Kidney (tissue), 13 donors: ENCODE measurements at regions not wholly inside any gene's neighbourhood (a gene's known extent, or its start where the extent isn't known, plus 50 kb on each side); places are given as distances from the start of the nearest gene placed in this dataset.

Experiments
- DNase-seq, 5 donors: peaks; one replicate each; pipeline ENCODE4 v3.0.0-alpha.2; 2013 to 2020
- FAIRE-seq: peaks from 2 replicates; lab custom pipeline; 2012; peaks lifted over from hg19 to GRCh38; lab: Jason Lieb, UNC
- H3K27ac ChIP-seq, 2 donors: one replicate each; pipeline ENCODE4 v1.7.0; 2013; ENCODE audit warnings: low read depth in 2 of 2, low read length in 2 of 2, inconsistent platforms in 1 of 2
- H3K27me3 ChIP-seq: one replicate; pipeline ENCODE4 v1.7.1; 2013; ENCODE audit warnings: low read length, inconsistent platforms; ENCODE audit not compliant: control insufficient read depth, insufficient read depth
- H3K36me3 ChIP-seq, 3 donors: one replicate each; pipeline versions ENCODE4 v1.7.0 to v1.7.1; 2013; ENCODE audit warnings: low read length in 3 of 3, control low read depth in 1 of 3, inconsistent platforms in 1 of 3; ENCODE audit not compliant: insufficient read depth in 3 of 3, control insufficient read depth in 2 of 3
- H3K4me1 ChIP-seq, 3 donors: one replicate each; pipeline versions ENCODE4 v1.7.0 to v1.7.1; 2013; ENCODE audit warnings: low read length in 3 of 3, inconsistent platforms in 1 of 3, low read depth in 1 of 3; ENCODE audit not compliant: control insufficient read depth in 2 of 3, insufficient read depth in 2 of 3
- H3K4me3 ChIP-seq, 3 donors: one replicate each; pipeline versions ENCODE4 v1.7.0 to v1.8.1; 2013; ENCODE audit warnings: low read length in 3 of 3, control low read depth in 1 of 3, inconsistent platforms in 1 of 3
- H3K9ac ChIP-seq, 3 donors: one replicate each; pipeline versions ENCODE4 v1.7.0 to v1.7.1; 2013; ENCODE audit warnings: low read length in 3 of 3, control low read depth in 1 of 3, inconsistent platforms in 1 of 3
- H3K9me3 ChIP-seq, 3 donors: one replicate each; pipeline versions ENCODE4 v1.7.0 to v1.7.1; 2013; ENCODE audit warnings: low read length in 3 of 3, control low read depth in 1 of 3, inconsistent platforms in 1 of 3; ENCODE audit not compliant: control insufficient read depth in 2 of 3, insufficient read depth in 1 of 3
- CTCF ChIP-seq: IDR thresholded peaks from 3 replicates; pipeline ENCODE4 v1.5.1; 2012; ENCODE audit warnings: mild to moderate bottlenecking, moderate library complexity, borderline replicate concordance; ENCODE audit not compliant: insufficient read depth; ENCODE audit errors: extremely low read depth
- intact Hi-C: fragments of 100-400 bp; cut with DNase I; formaldehyde crosslinking; loops from one replicate; pipeline ENCODE4 v1.11.1; 2022
- donor health status: control.
- donor health status: control.
- donor health status: control.
- donor health status: control.
- donor health status: control.
- donor health status: DM: yes; HTN: yes; CAD: no.
- donor health status: Normal renal cell carcinoma (clear cell type).

DNA sequence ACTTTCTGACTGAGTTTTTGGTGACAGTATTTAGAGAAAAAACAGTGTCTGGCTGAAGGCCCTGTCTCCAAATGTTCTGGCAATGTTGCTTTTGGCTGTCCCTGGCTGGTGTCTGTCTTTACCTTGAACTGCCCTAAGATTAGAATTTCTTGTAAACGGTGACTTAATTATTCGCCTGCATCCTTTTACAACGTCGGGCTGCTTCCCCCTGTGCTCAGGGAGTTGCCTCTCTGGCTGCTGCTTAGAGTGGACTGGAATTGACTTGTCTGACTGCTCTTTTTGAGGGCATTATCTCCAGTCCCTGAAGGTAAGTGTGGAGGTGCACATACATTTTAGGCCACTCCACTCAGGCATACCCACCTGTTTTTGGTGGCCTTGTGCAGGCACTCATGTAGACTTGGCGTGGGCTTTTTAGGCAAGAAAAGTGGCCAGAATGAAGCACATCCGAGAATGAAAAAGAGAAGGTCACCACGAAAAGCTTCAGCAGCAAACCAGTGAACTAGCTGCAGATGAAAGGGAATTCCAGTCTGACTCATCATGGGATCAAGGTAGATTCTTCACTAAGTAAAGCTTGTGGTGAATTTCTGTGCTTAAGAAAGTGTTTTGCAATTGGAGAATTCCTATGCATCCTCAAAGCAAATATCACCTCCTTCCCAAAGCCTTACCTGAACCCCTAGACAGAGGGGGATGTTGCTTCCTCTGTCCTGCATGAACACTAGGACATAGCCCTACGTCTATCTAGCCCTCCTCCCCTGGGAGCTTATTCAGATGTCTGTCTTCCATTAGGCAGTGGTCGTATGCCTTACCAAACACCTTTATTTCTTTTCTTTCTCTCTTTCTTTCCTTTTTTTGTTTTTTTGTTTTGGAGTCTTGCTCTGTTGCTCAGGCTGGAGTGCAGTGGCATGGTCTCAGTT lies 230.3 kb upstream of the TRIB2 start:
- Histone ChIP-seq H3K4me1 (no peaks in the 10 kb centered on the region), H3K27me3 (no peaks in the 10 kb centered on the region), H3K9ac (no peak overlapping the region), H3K27ac (no peak overlapping the region), H3K36me3 (no peaks in the 10 kb centered on the region), H3K9me3 (no peaks in the 10 kb centered on the region), H3K4me3 (no peak overlapping the region)
- FAIRE-seq (no peak), DNase-seq (no peak)
- no peak for TF ChIP-seq CTCF
- intact Hi-C loops: no loop called here

DNA sequence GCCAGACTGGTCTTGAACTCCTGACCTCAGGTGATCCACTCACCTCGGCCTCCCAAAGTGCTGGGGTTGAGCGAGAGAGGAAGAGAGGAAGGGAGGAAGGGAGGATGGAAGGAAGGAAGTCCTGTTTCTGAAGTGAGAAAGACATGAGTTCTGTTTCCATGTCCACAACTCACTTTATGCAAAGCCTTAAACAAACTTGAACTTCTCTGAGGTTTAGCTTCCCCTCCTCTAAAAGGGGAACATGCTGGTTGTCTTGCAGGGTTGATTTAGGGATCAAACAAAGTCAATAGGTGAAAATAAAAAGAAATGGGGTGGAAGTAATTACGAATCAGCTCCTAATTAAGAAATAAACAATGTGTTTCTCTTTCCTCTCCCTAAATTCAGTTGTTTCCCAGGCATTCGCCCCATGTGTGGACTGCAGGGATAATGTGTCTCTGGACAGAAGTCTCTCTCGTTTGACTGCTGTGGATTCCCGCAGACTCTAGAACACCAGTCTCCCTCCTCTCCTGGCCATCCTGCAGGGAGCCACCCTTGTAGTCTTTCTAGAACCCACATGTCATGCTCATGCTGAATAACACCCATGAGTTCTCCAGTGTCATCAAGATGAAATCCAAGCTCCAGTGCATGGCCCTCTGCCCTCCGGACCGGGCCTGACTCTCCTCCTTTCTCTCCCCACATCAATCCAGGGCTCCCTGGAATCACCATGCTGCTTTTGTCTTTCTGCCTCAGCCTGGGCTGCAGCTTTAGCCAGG lies 229.3 kb upstream of the TRIB2 start:
- intact Hi-C loops: no loop called here
- FAIRE-seq (no peak), DNase-seq (no peak)
- Histone ChIP-seq H3K36me3 (no peaks in the 10 kb centered on the region), H3K27me3 (no peaks in the 10 kb centered on the region), H3K27ac (no peak overlapping the region), H3K4me1 (no peaks in the 10 kb centered on the region), H3K9ac (no peak overlapping the region), H3K9me3 (no peaks in the 10 kb centered on the region), H3K4me3 (no peak overlapping the region)
- TF ChIP-seq CTCF: no peak

GRCh38 chr2:12488352-12489318 lies 228.1 kb upstream of the TRIB2 start:
- H3K9ac ChIP-seq: no peak overlapping the region
- no peak overlapping the region for H3K27ac ChIP-seq
- no peak overlapping the region for H3K4me3 ChIP-seq
- FAIRE-seq (no peak), DNase-seq (no peak)
- no peak for TF ChIP-seq CTCF
- no peaks in the 10 kb centered on the region for H3K36me3 ChIP-seq
- intact Hi-C loops: no loop called here
- no peaks in the 10 kb centered on the region for H3K27me3 ChIP-seq
- H3K4me1 ChIP-seq: no peaks in the 10 kb centered on the region
- no peaks in the 10 kb centered on the region for H3K9me3 ChIP-seq
